ENCODE measurements at regions not wholly inside any gene's neighbourhood (a gene's known extent, or its start where the extent isn't known, plus 50 kb on each side); places are given as distances from the start of the nearest gene placed in this dataset.
A peak's percentile ranks its signal among the peaks of the same experiment; 100 is the strongest.

- no peak for DNase-seq (ENCODE audit: low spot score)
- TF ChIP-seq USF2 (IDR thresholded peaks at IDR 0.05; ENCODE audit: low read depth, low read length) (0 out of 2 replicates have a peak, but pooled peaks have one; percentile 4), USF2 (CRISPR knock-in tag; IDR thresholded peaks at IDR 0.05; ENCODE audit: borderline replicate concordance) (no peak), TOPORS (CRISPR knock-in tag; IDR thresholded peaks at IDR 0.05) (no peak), NFE2L2 (IDR thresholded peaks at IDR 0.05; ENCODE audit: low read length) (no peak), WIZ (CRISPR knock-in tag; IDR thresholded peaks at IDR 0.05) (no peak), MAFF (IDR thresholded peaks at IDR 0.05; ENCODE audit: low read depth, low read length) (peak; percentile 77), MAFK (conservative IDR thresholded peaks at IDR 0.05 in 1 of 2, IDR thresholded peaks at IDR 0.05 in 1 of 2; ENCODE audit: low read length in 2 of 2) (peak; percentile 66 to 79; a peak in 3 of 4 replicates)
- no peaks in the 10 kb centered on the region for H3K27me3 ChIP-seq (ENCODE audit: control insufficient read depth in 1 of 2, insufficient read depth in 2 of 2, low read length in 2 of 2)
- in situ Hi-C loops (cut with HindIII; ENCODE audit: extremely low pct_ligation_motif_present, low pct_unique_long_range_greater_than_20kb), result no loop called here
- 31% methylated on average over 3 of the region's 3 CpGs for WGBS (ENCODE audit: low lambda C conversion rate)
- no peak overlapping the region for H3K4me3 ChIP-seq (replicated peaks in 1 of 3; ENCODE audit: insufficient read depth in 1 of 3, low read depth in 2 of 3, low read length in 3 of 3)
- no peak for FAIRE-seq
- no peaks in the 10 kb centered on the region for H3K4me1 ChIP-seq (ENCODE audit: insufficient read depth, low read length)
- ATAC-seq, result no peak
- POLR2A ChIA-PET, result no interaction called here
- CTCF ChIA-PET (ENCODE audit: low intra/inter-chr PET ratio, low total read pairs), result no interaction called here
- H4K20me1 ChIP-seq (ENCODE audit: insufficient read depth, low read length), result no peaks in the 10 kb centered on the region
- H3K36me3 ChIP-seq (replicated peaks in 1 of 2; ENCODE audit: control insufficient read depth in 1 of 2, insufficient read depth in 2 of 2, low read length in 2 of 2), result no peaks in the 10 kb centered on the region
- no peak overlapping the region for H3K4me2 ChIP-seq (ENCODE audit: low read depth, low read length)
- no peak overlapping the region for H2AFZ ChIP-seq (ENCODE audit: low read length)
- H3K9me3 ChIP-seq (ENCODE audit: low read length), result no peaks in the 10 kb centered on the region
- H3K9ac ChIP-seq (ENCODE audit: insufficient read depth, low read depth, low read length), result no peak overlapping the region
- intact Hi-C loops (cut with micrococcal nuclease; ENCODE audit: unreplicated experiment), result no loop called here
- BruUV-seq (replicated peaks), result no TSS peak
- no peak overlapping the region for H3K27ac ChIP-seq (ENCODE audit: extremely low read length, insufficient read depth, low read length)
- no peaks in the 10 kb centered on the region for H3K79me2 ChIP-seq (ENCODE audit: insufficient read depth, low read length)
Measured at GRCh38 chr16:13529193-13529982, 390.6 kb upstream of the ERCC4 start.
